ENCODE measurements at regions not wholly inside any gene's neighbourhood (a gene's known extent, or its start where the extent isn't known, plus 50 kb on each side); places are given as distances from the start of the nearest gene placed in this dataset.

DNA sequence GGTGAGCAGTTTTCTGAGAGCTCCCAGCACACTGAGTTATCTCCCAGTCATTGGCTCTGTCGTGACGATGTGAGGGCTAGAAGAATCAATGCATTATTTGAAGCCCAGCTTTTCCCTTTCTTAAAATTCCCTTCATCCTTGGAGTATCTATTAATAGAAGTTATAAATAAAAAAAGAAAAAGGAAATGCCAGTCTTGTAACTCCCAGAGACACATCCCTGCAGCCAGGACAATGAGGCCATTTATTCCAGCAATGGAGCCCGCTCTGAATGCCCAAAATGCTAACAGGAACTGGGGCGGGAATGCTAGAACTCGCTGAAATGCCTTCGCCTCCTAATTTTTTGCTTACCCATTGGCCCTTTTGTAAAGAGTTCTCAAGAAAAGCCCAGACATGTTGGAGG, 305.8 kb downstream of the TFAP2C start:
- no peaks in the 10 kb centered on the region for H4K20me1 ChIP-seq (ENCODE audit: control insufficient read depth, insufficient read depth, insufficient read length)
- no peak overlapping the region for H3K56ac ChIP-seq (ENCODE audit: insufficient read length, low read depth, low read length)
- no peak overlapping the region for H2BK12ac ChIP-seq (ENCODE audit: insufficient read length, low read depth, low read length)
- no peaks in the 10 kb centered on the region for H3K23me2 ChIP-seq (ENCODE audit: insufficient read length, low read depth, low read length, poor library complexity, severe bottlenecking)
- H3K4me2 ChIP-seq (ENCODE audit: insufficient read depth, insufficient read length, low read length): no peak overlapping the region
- no peak overlapping the region for H3K23ac ChIP-seq (ENCODE audit: insufficient read length, low read depth, low read length)
- WGBS (ENCODE audit: extremely low coverage, insufficient read length, low lambda C conversion rate): no CpG with 5 or more reads among the region's 6 CpGs
- H3K27me3 ChIP-seq (ENCODE audit: insufficient read depth, low read length): no peaks in the 10 kb centered on the region
- no peak for TF ChIP-seq CTCF (conservative IDR thresholded peaks at IDR 0.05)
- no peak overlapping the region for H3K9ac ChIP-seq (ENCODE audit: extremely low read depth, insufficient read length, low read length)
- H3K27ac Mint-ChIP-seq: no peak overlapping the region
- no peak overlapping the region for H3K27ac ChIP-seq (ENCODE audit: insufficient read length, low read depth, low read length)
- no peak overlapping the region for H3K4me3 Mint-ChIP-seq
- H3K14ac ChIP-seq (ENCODE audit: insufficient read depth, low read length): no peak overlapping the region
- no peaks in the 10 kb centered on the region for H3K9me3 ChIP-seq (ENCODE audit: control insufficient read depth, low read depth, low read length)
- peaks cover 16 to 23% of the 10 kb centered on the region in 2 experiments for H3K4me1 Mint-ChIP-seq
- peak overlapping the region; percentile 83 for H2BK20ac ChIP-seq (ENCODE audit: low read depth, low read length, poor library complexity, severe bottlenecking)
- DNase-seq: no peak
- H4K5ac ChIP-seq (ENCODE audit: insufficient read length, low read depth, low read length): no peak overlapping the region
- H3K18ac ChIP-seq (ENCODE audit: insufficient read length, low read depth, low read length): no peak overlapping the region
- peaks cover 6% of the 10 kb centered on the region for H3K27me3 Mint-ChIP-seq (ENCODE audit: low read depth)
- no peak overlapping the region for H4K91ac ChIP-seq (ENCODE audit: insufficient read length, low read depth, low read length)
- no peak overlapping the region for H2BK120ac ChIP-seq (ENCODE audit: low read depth, low read length, poor library complexity, severe bottlenecking)
- H2BK5ac ChIP-seq (ENCODE audit: insufficient read length, low read length): no peak overlapping the region
- no peak overlapping the region for H3K4ac ChIP-seq (ENCODE audit: low read depth, low read length)
- no peak overlapping the region for H2AK5ac ChIP-seq (ENCODE audit: insufficient read length, low read length)
- no peaks in the 10 kb centered on the region; a peak in 1 of 7 replicates for H3K36me3 Mint-ChIP-seq (ENCODE audit: insufficient read depth in 1 of 3, low read depth in 3 of 3)
- H2AFZ ChIP-seq (ENCODE audit: low read length): no peak overlapping the region
- H3T11ph ChIP-seq (ENCODE audit: low read length): no peak overlapping the region
- no peaks in the 10 kb centered on the region for H3K79me2 ChIP-seq (ENCODE audit: insufficient read depth, low read length)
- H2BK15ac ChIP-seq (ENCODE audit: low read depth, low read length): no peak overlapping the region
- H4K8ac ChIP-seq (replicated peaks; ENCODE audit: insufficient read length, low read depth, low read length): no peak overlapping the region
- peaks cover 9% of the 10 kb centered on the region; the same call in 1 of the 2 replicates for H3K4me1 ChIP-seq (ENCODE audit: insufficient read depth, low read length)
- H3K79me1 ChIP-seq (ENCODE audit: insufficient read depth, low read depth, low read length, poor library complexity, severe bottlenecking): no peaks in the 10 kb centered on the region
- no peaks in the 10 kb centered on the region for H3K9me3 Mint-ChIP-seq
